ENCODE measurements at regions not wholly inside any gene's neighbourhood (a gene's known extent, or its start where the extent isn't known, plus 50 kb on each side); places are given as distances from the start of the nearest gene placed in this dataset.

DNA sequence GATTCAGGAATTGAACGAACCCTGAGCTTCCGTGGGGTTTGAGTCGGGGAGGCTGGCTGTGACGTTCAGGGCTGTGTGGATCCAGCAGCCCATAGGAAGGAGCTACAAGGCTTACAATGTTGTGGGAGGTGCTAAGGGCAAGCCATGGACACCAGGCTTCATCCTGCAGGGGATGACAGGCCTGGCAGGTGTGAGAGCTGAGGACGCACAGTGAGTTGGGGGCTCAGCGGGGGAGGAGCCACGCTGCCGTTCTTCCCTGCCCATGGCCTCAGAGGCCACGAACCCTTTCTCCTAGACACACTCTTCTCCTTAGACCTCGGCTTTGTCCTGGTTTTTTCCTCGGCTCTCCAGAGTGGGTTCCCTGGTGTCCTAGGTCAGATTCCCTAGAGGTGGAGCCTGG is 78.1 kb upstream of the SLC22A11 start:
- CTCF ChIA-PET, result interaction anchor here (1.5 kb wide), 1 partner anchor 28 kb away, joined by 5 read pairs; no protein-coding TSS in a partner anchor
- no peak overlapping the region for H3K9ac ChIP-seq (ENCODE audit: control insufficient read depth, insufficient read depth, low read length)
- DNase-seq (ENCODE audit: low read depth, low spot score), result no peak
- WGBS (ENCODE audit: insufficient coverage, insufficient replicate concordance, low lambda C conversion rate, missing lambda C conversion rate), result 64% methylated on average over 11 of the region's 11 CpGs
- POLR2A ChIA-PET, result no interaction called here
- peaks cover 0 to 2% of the 10 kb centered on the region in 2 experiments; a peak in 3 of 4 replicates for H3K27me3 ChIP-seq (replicated peaks in 1 of 2; ENCODE audit: control insufficient read depth in 2 of 2, insufficient read depth in 2 of 2, low read length in 1 of 2)
- no peaks in the 10 kb centered on the region for H3K4me1 ChIP-seq (ENCODE audit: control insufficient read depth, insufficient read depth, low read length)
- RAD21 ChIA-PET (ENCODE audit: unreplicated experiment), result no interaction called here
- no peaks in the 10 kb centered on the region for H4K20me1 ChIP-seq (ENCODE audit: control insufficient read depth, insufficient read depth)
- H2AFZ ChIP-seq (ENCODE audit: control insufficient read depth, low read depth, low read length), result no peak overlapping the region
- in situ Hi-C loops (cut with MboI), result no loop called here
- H3K36me3 ChIP-seq (ENCODE audit: control insufficient read depth in 2 of 2, insufficient read depth in 2 of 2, low read length in 1 of 2), result no peaks in the 10 kb centered on the region
- H3K4me3 ChIP-seq, result no peak overlapping the region
- no peak overlapping the region for H3K27ac ChIP-seq (ENCODE audit: control insufficient read depth, insufficient read depth)
- intact Hi-C loops (cut with micrococcal nuclease; ENCODE audit: unreplicated experiment), result no loop called here
- ATAC-seq, result no peak
- H3K79me2 ChIP-seq (ENCODE audit: control insufficient read depth, insufficient read depth, low read length), result no peaks in the 10 kb centered on the region
- H3K4me2 ChIP-seq (ENCODE audit: control insufficient read depth, insufficient read depth), result no peak overlapping the region
- no peak for FAIRE-seq
- H3K9me3 ChIP-seq (replicated peaks; ENCODE audit: control insufficient read depth, insufficient read depth, low read length), result no peaks in the 10 kb centered on the region
- SMC1A ChIA-PET (ENCODE audit: uncharacterized antibody, unreplicated experiment), result no interaction called here
- BruUV-seq (replicated peaks), result no TSS peak
- no peak for TF ChIP-seq EZH2 (IDR thresholded peaks at IDR 0.05; ENCODE audit: borderline replicate concordance, control insufficient read depth, low read depth, low read length)
- TF ChIP-seq, protein P1, sequence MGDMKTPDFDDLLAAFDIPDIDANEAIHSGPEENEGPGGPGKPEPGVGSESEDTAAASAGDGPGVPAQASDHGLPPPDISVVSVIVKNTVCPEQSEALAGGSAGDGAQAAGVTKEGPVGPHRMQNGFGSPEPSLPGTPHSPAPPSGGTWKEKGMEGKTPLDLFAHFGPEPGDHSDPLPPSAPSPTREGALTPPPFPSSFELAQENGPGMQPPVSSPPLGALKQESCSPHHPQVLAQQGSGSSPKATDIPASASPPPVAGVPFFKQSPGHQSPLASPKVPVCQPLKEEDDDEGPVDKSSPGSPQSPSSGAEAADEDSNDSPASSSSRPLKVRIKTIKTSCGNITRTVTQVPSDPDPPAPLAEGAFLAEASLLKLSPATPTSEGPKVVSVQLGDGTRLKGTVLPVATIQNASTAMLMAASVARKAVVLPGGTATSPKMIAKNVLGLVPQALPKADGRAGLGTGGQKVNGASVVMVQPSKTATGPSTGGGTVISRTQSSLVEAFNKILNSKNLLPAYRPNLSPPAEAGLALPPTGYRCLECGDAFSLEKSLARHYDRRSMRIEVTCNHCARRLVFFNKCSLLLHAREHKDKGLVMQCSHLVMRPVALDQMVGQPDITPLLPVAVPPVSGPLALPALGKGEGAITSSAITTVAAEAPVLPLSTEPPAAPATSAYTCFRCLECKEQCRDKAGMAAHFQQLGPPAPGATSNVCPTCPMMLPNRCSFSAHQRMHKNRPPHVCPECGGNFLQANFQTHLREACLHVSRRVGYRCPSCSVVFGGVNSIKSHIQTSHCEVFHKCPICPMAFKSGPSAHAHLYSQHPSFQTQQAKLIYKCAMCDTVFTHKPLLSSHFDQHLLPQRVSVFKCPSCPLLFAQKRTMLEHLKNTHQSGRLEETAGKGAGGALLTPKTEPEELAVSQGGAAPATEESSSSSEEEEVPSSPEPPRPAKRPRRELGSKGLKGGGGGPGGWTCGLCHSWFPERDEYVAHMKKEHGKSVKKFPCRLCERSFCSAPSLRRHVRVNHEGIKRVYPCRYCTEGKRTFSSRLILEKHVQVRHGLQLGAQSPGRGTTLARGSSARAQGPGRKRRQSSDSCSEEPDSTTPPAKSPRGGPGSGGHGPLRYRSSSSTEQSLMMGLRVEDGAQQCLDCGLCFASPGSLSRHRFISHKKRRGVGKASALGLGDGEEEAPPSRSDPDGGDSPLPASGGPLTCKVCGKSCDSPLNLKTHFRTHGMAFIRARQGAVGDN (IDR thresholded peaks at IDR 0.05), result no peak
- no peak for TF ChIP-seq GABPA (IDR thresholded peaks at IDR 0.05; ENCODE audit: low read depth)
- TF ChIP-seq, protein P2, sequence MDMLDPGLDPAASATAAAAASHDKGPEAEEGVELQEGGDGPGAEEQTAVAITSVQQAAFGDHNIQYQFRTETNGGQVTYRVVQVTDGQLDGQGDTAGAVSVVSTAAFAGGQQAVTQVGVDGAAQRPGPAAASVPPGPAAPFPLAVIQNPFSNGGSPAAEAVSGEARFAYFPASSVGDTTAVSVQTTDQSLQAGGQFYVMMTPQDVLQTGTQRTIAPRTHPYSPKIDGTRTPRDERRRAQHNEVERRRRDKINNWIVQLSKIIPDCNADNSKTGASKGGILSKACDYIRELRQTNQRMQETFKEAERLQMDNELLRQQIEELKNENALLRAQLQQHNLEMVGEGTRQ (IDR thresholded peaks at IDR 0.05; ENCODE audit: borderline replicate concordance, low read depth, low read length), result no peak
- no peak for TF ChIP-seq ZSCAN29 (IDR thresholded peaks at IDR 0.05)
- TF ChIP-seq KDM1A (IDR thresholded peaks at IDR 0.05; ENCODE audit: borderline replicate concordance), result no peak
- TF ChIP-seq SIX5 (IDR thresholded peaks at IDR 0.05; ENCODE audit: low read depth, low read length, severe bottlenecking), result no peak
- no peak for TF ChIP-seq NR2F1 (conservative IDR thresholded peaks at IDR 0.05)
- TF ChIP-seq POU2F2 (IDR thresholded peaks at IDR 0.05; ENCODE audit: borderline replicate concordance, low read depth, low read length), result no peak
- TF ChIP-seq, protein P3, sequence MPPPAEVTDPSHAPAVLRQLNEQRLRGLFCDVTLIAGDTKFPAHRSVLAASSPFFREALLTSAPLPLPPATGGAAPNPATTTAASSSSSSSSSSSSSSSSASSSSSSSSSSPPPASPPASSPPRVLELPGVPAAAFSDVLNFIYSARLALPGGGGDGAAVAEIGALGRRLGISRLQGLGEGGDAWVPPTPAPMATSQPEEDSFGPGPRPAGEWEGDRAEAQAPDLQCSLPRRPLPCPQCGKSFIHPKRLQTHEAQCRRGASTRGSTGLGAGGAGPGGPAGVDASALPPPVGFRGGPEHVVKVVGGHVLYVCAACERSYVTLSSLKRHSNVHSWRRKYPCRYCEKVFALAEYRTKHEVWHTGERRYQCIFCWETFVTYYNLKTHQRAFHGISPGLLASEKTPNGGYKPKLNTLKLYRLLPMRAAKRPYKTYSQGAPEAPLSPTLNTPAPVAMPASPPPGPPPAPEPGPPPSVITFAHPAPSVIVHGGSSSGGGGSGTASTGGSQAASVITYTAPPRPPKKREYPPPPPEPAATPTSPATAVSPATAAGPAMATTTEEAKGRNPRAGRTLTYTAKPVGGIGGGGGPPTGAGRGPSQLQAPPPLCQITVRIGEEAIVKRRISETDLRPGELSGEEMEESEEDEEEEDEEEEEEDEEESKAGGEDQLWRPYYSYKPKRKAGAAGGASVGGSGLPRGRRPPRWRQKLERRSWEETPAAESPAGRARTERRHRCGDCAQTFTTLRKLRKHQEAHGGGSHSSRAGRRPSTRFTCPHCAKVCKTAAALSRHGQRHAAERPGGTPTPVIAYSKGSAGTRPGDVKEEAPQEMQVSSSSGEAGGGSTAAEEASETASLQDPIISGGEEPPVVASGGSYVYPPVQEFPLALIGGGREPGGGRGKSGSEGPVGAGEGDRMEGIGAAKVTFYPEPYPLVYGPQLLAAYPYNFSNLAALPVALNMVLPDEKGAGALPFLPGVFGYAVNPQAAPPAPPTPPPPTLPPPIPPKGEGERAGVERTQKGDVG (CRISPR knock-in tag; IDR thresholded peaks at IDR 0.05), result no peak
- TF ChIP-seq STAT3 (IDR thresholded peaks at IDR 0.05; ENCODE audit: low read depth, low read length), result no peak
- TF ChIP-seq NFXL1 (IDR thresholded peaks at IDR 0.05; ENCODE audit: borderline replicate concordance), result no peak
- TF ChIP-seq, protein P4, sequence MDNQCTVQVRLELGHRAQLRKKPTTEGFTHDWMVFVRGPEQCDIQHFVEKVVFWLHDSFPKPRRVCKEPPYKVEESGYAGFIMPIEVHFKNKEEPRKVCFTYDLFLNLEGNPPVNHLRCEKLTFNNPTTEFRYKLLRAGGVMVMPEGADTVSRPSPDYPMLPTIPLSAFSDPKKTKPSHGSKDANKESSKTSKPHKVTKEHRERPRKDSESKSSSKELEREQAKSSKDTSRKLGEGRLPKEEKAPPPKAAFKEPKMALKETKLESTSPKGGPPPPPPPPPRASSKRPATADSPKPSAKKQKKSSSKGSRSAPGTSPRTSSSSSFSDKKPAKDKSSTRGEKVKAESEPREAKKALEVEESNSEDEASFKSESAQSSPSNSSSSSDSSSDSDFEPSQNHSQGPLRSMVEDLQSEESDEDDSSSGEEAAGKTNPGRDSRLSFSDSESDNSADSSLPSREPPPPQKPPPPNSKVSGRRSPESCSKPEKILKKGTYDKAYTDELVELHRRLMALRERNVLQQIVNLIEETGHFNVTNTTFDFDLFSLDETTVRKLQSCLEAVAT (IDR thresholded peaks at IDR 0.05), result no peak
- TF ChIP-seq SUZ12 (IDR thresholded peaks at IDR 0.05; ENCODE audit: unreplicated experiment), result no peak

Data from GM12878 (cell line).